Stomach (tissue), 4 donors: ENCODE measurements at regions not wholly inside any gene's neighbourhood (a gene's known extent, or its start where the extent isn't known, plus 50 kb on each side); places are given as distances from the start of the nearest gene placed in this dataset.

Source experiments
- EP300 ChIP-seq: sonication (generic); formaldehyde crosslinking; IDR thresholded peaks from one replicate; pipeline ENCODE4 v1.6.1; 2017; ENCODE audit warnings: antibody characterized with exemption
- POLR2A ChIP-seq, 4 donors: fragments of 450-650 bp; IDR thresholded peaks; one replicate each; pipeline ENCODE4 v1.6.1; 2016; ENCODE audit warnings: antibody characterized with exemption in 4 of 4, control low read depth in 2 of 4, mild to moderate bottlenecking in 1 of 4, moderate library complexity in 1 of 4
- POLR2AphosphoS5 ChIP-seq, 3 donors: sonication (generic); formaldehyde crosslinking; IDR thresholded peaks; one replicate each; pipeline ENCODE4 v1.6.1; 2016; ENCODE audit warnings: antibody characterized with exemption in 3 of 3
- TF ChIP-seq, protein P1 (sequence below), 7 experiments: fragments of 450-650 bp in 4 of 7; fragments of 200-600 bp in 3 of 7; sonication (generic) in 3 of 7; IDR thresholded peaks; one replicate each; pipeline ENCODE4 v1.5.1; 2016 to 2019; ENCODE audit warnings: antibody characterized with exemption in 7 of 7, control low read depth in 2 of 7, mild to moderate bottlenecking in 1 of 7

DNA sequence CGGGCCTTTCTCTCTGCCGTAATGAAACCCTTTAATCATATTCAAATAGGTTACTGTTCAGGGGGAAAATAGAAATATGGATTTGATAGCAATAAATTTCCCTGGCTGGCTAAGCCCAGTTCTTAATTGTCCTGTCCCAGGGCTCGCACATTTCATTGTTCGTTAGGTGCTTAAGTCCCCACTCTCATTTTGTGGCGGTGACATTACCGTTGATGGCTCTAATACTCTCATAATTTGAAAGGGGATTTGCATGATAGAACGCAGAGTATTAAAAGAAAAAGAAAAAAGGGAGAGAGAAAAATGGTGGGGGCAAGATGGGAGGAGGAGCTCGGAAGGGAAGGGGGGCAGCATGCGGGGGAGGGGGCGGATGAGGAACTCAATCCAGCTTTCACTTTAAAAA, 79.1 kb upstream of the FOXP4 start:
- TF ChIP-seq POLR2A (IDR thresholded peaks at IDR 0.05) (no peak), EP300 (no peak), POLR2AphosphoS5 (IDR thresholded peaks at IDR 0.05) (no peak)
- TF ChIP-seq, protein P1, sequence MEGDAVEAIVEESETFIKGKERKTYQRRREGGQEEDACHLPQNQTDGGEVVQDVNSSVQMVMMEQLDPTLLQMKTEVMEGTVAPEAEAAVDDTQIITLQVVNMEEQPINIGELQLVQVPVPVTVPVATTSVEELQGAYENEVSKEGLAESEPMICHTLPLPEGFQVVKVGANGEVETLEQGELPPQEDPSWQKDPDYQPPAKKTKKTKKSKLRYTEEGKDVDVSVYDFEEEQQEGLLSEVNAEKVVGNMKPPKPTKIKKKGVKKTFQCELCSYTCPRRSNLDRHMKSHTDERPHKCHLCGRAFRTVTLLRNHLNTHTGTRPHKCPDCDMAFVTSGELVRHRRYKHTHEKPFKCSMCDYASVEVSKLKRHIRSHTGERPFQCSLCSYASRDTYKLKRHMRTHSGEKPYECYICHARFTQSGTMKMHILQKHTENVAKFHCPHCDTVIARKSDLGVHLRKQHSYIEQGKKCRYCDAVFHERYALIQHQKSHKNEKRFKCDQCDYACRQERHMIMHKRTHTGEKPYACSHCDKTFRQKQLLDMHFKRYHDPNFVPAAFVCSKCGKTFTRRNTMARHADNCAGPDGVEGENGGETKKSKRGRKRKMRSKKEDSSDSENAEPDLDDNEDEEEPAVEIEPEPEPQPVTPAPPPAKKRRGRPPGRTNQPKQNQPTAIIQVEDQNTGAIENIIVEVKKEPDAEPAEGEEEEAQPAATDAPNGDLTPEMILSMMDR (IDR thresholded peaks at IDR 0.05), result no peak
